ENCODE measurements at regions not wholly inside any gene's neighbourhood (a gene's known extent, or its start where the extent isn't known, plus 50 kb on each side); places are given as distances from the start of the nearest gene placed in this dataset.

DNA sequence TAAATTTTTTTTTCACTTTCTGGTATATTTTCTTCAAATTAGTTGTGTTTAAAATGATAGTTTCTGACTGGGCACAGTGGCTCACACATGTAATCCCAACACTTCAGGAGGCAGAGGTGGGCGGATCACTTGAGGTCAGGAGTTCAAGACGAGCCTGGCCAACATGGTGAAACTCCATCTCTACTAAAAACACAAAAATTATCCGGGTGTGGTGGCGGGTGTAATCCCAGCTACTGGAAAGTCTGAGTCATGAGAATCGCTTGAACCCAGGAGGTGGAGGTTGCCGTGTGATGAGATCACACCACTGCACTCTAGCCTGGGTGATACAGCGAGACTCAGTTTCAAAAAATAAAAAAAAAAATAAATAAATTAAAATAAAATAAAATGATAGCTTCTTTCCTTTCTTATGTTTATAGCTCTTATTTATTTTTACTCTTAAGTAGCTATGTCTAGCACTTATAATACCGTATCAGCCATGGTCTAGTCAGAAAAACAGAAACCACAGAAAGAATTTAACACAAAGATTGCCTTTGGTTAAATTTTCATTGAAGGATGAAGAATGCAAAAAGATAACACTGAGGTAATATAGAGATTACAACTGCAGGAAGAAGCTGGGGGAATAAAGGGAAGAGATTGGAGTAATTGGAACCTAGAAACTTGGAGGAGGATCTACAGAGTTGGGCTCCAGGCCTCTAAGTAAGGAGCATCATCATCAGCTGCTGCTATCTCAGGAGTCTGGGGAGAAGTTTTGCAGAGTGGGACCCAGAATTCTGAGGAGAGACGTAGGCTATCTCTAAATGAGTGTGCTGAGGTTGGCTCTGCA is 54.7 kb upstream of the MBOAT2 start:
- no peak for TF ChIP-seq PAX5 (IDR thresholded peaks at IDR 0.05; ENCODE audit: insufficient read depth, low read length, severe bottlenecking)
- TF ChIP-seq SPI1 (IDR thresholded peaks at IDR 0.05; ENCODE audit: low read depth, low read length) = no peak
- no peak for TF ChIP-seq POLR2A (IDR thresholded peaks at IDR 0.05; ENCODE audit: low read depth, low read length)
- no peak for TF ChIP-seq TAF1 (IDR thresholded peaks at IDR 0.05; ENCODE audit: low read depth, low read length)
- TF ChIP-seq POLR2AphosphoS5 (IDR thresholded peaks at IDR 0.05; ENCODE audit: low read depth, low read length) = no peak
- no peak for TF ChIP-seq POU2F2 (IDR thresholded peaks at IDR 0.05; ENCODE audit: low read depth, low read length)
- DNase-seq (ENCODE audit: insufficient read length, low spot score) (no peak), FAIRE-seq (no peak)

GRCh38 chr2:9055471-9055870 is 52.0 kb upstream of the MBOAT2 start:
- no peak for FAIRE-seq
- no peak for DNase-seq (ENCODE audit: insufficient read length, low spot score)
- TF ChIP-seq POLR2A (IDR thresholded peaks at IDR 0.05; ENCODE audit: low read depth, low read length) = no peak
- TF ChIP-seq POLR2AphosphoS5 (IDR thresholded peaks at IDR 0.05; ENCODE audit: low read depth, low read length) = no peak
- no peak for TF ChIP-seq TAF1 (IDR thresholded peaks at IDR 0.05; ENCODE audit: low read depth, low read length)
- TF ChIP-seq POU2F2 (IDR thresholded peaks at IDR 0.05; ENCODE audit: low read depth, low read length) = no peak
- TF ChIP-seq PAX5 (IDR thresholded peaks at IDR 0.05; ENCODE audit: insufficient read depth, low read length, severe bottlenecking) = no peak
- TF ChIP-seq SPI1 (IDR thresholded peaks at IDR 0.05; ENCODE audit: low read depth, low read length) = no peak

DNA sequence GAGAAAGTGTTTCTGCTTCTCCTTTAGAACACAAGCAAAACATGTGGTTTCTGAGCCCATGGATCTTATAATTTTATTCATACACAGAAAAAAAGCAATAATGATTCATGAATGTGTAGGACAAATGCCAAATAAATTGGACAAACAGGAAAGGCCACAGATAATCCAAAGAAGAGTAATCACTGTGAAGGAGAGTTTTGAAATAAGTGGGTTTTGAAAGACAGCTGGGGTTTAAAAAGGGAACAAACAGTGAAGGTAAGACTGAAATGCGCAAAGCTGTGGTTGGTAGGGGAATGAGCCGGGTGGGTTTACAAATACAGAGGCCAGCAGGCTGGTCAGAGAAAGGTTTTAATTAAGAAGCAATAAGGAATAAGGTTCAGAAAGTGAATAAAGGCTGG is 50.0 kb upstream of the MBOAT2 start:
- no peak for DNase-seq (ENCODE audit: insufficient read length, low spot score)
- TF ChIP-seq SPI1 (IDR thresholded peaks at IDR 0.05; ENCODE audit: low read depth, low read length) (no peak), TAF1 (IDR thresholded peaks at IDR 0.05; ENCODE audit: low read depth, low read length) (no peak)
- FAIRE-seq = no peak
